ENCODE measurements at regions not wholly inside any gene's neighbourhood (a gene's known extent, or its start where the extent isn't known, plus 50 kb on each side); places are given as distances from the start of the nearest gene placed in this dataset.

DNA sequence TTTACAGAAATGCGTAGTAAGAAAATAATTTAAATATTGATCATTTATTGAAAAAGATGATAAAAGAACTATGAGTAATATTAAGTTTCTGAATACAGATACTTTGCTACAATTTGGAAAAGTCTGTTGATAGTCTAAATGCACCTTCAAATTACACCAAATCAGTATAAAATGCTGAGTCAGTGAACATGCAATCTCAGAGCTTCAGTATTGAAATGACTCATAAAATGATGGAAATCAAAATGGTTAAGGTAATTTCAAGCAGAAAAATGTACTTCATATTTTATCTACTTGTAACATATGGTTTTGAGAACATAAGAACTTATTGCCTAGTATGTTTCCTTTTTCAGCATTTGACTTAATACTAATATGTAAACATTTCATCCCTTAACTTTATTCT, 448.2 kb downstream of the PCDH10 start:
- Histone ChIP-seq H3K4me3 (ENCODE audit: low read length) (no peak overlapping the region), H2AFZ (ENCODE audit: low read depth, low read length) (no peak overlapping the region), H3F3A (ENCODE audit: insufficient read depth, low read length, poor library complexity, severe bottlenecking) (no peaks in the 10 kb centered on the region), H3K36me3 (ENCODE audit: insufficient read depth, low read length) (no peaks in the 10 kb centered on the region), H3K9me3 (ENCODE audit: low read length) (no peaks in the 10 kb centered on the region), H3K27me3 (ENCODE audit: insufficient read depth, low read depth, low read length) (no peaks in the 10 kb centered on the region), H3K9ac (ENCODE audit: low read length) (no peak overlapping the region), H3K27ac (ENCODE audit: low read length) (no peak overlapping the region), H3K79me2 (replicated peaks; ENCODE audit: insufficient read depth, low read length) (no peaks in the 10 kb centered on the region), H3K4me2 (ENCODE audit: low read length) (no peak overlapping the region), H3K9me2 (ENCODE audit: insufficient read depth, low read length) (no peaks in the 10 kb centered on the region), H4K20me1 (ENCODE audit: insufficient read depth) (no peaks in the 10 kb centered on the region)
- TF ChIP-seq RAD21 (conservative IDR thresholded peaks at IDR 0.05) (no peak), EZH2 (IDR thresholded peaks at IDR 0.05; ENCODE audit: borderline replicate concordance, insufficient read depth, low read length, poor library complexity, severe bottlenecking) (no peak)

GRCh38 chr4:133596459-133596858, 447.4 kb downstream of the PCDH10 start:
- Histone ChIP-seq H3K4me2 (ENCODE audit: low read length) (no peak overlapping the region), H4K20me1 (ENCODE audit: insufficient read depth) (no peaks in the 10 kb centered on the region), H3F3A (ENCODE audit: insufficient read depth, low read length, poor library complexity, severe bottlenecking) (no peaks in the 10 kb centered on the region), H3K79me2 (replicated peaks; ENCODE audit: insufficient read depth, low read length) (no peaks in the 10 kb centered on the region), H3K27ac (ENCODE audit: low read length) (no peak overlapping the region), H3K36me3 (ENCODE audit: insufficient read depth, low read length) (no peaks in the 10 kb centered on the region), H3K9me2 (ENCODE audit: insufficient read depth, low read length) (no peaks in the 10 kb centered on the region), H2AFZ (ENCODE audit: low read depth, low read length) (no peak overlapping the region), H3K9ac (ENCODE audit: low read length) (no peak overlapping the region), H3K4me3 (ENCODE audit: low read length) (no peak overlapping the region), H3K27me3 (ENCODE audit: insufficient read depth, low read depth, low read length) (no peaks in the 10 kb centered on the region), H3K9me3 (ENCODE audit: low read length) (no peaks in the 10 kb centered on the region)
- TF ChIP-seq RAD21 (conservative IDR thresholded peaks at IDR 0.05) (no peak), TAF1 (IDR thresholded peaks at IDR 0.05; ENCODE audit: low read depth) (no peak), EZH2 (IDR thresholded peaks at IDR 0.05; ENCODE audit: borderline replicate concordance, insufficient read depth, low read length, poor library complexity, severe bottlenecking) (no peak), CTCF (IDR thresholded peaks at IDR 0.05; ENCODE audit: poor library complexity, severe bottlenecking) (no peak), MXI1 (conservative IDR thresholded peaks at IDR 0.05; ENCODE audit: poor library complexity, severe bottlenecking) (no peak), EP300 (conservative IDR thresholded peaks at IDR 0.05; ENCODE audit: poor library complexity, severe bottlenecking) (no peak), SMC3 (conservative IDR thresholded peaks at IDR 0.05; ENCODE audit: poor library complexity) (no peak), POLR2AphosphoS5 (IDR thresholded peaks at IDR 0.05) (no peak)
- TF ChIP-seq, protein P1, sequence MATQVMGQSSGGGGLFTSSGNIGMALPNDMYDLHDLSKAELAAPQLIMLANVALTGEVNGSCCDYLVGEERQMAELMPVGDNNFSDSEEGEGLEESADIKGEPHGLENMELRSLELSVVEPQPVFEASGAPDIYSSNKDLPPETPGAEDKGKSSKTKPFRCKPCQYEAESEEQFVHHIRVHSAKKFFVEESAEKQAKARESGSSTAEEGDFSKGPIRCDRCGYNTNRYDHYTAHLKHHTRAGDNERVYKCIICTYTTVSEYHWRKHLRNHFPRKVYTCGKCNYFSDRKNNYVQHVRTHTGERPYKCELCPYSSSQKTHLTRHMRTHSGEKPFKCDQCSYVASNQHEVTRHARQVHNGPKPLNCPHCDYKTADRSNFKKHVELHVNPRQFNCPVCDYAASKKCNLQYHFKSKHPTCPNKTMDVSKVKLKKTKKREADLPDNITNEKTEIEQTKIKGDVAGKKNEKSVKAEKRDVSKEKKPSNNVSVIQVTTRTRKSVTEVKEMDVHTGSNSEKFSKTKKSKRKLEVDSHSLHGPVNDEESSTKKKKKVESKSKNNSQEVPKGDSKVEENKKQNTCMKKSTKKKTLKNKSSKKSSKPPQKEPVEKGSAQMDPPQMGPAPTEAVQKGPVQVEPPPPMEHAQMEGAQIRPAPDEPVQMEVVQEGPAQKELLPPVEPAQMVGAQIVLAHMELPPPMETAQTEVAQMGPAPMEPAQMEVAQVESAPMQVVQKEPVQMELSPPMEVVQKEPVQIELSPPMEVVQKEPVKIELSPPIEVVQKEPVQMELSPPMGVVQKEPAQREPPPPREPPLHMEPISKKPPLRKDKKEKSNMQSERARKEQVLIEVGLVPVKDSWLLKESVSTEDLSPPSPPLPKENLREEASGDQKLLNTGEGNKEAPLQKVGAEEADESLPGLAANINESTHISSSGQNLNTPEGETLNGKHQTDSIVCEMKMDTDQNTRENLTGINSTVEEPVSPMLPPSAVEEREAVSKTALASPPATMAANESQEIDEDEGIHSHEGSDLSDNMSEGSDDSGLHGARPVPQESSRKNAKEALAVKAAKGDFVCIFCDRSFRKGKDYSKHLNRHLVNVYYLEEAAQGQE (IDR thresholded peaks at IDR 0.05; ENCODE audit: borderline replicate concordance): no peak

Measured in neural cell (in vitro differentiated cells).